T-helper 1 cell treated with Interleukin-12 subunit alpha and Interleukin-12 subunit beta and Interleukin-4 antibody, amounts not matched to agents 30 μg/mL and 1 μg/mL, for 36 hours (primary cell): ENCODE measurements at regions not wholly inside any gene's neighbourhood (a gene's known extent, or its start where the extent isn't known, plus 50 kb on each side); places are given as distances from the start of the nearest gene placed in this dataset.

Source experiments
- H3K27ac Mint-ChIP-seq: one replicate; pipeline ENCODE4 v1.8.0; 2021; ENCODE audit warnings: mild to moderate bottlenecking, mixed read lengths
- H3K27me3 Mint-ChIP-seq: one replicate; pipeline ENCODE4 v1.8.0; 2021; ENCODE audit warnings: low read depth, mixed read lengths
- H3K36me3 Mint-ChIP-seq: one replicate; pipeline ENCODE4 v1.8.0; 2021; ENCODE audit warnings: low read depth, mixed read lengths
- H3K4me1 Mint-ChIP-seq: one replicate; pipeline ENCODE4 v1.8.0; 2021; ENCODE audit warnings: low read depth, mixed read lengths
- H3K4me3 Mint-ChIP-seq: one replicate; pipeline ENCODE4 v1.8.0; 2021; ENCODE audit warnings: mild to moderate bottlenecking, moderate library complexity, mixed read lengths
- H3K9me3 Mint-ChIP-seq: one replicate; pipeline ENCODE4 v1.8.0; 2021; ENCODE audit warnings: mixed read lengths

- Mint-ChIP-seq H3K27ac (no peak overlapping the region), H3K36me3 (no peaks in the 10 kb centered on the region), H3K4me3 (no peak overlapping the region), H3K27me3 (peaks cover 3% of the 10 kb centered on the region), H3K9me3 (no peaks in the 10 kb centered on the region), H3K4me1 (no peaks in the 10 kb centered on the region)
These were observed 108.0 kb upstream of the HABP2 start for GRCh38 chr10:113444766-113445365.

GRCh38 chr10:113445736-113446135 is 107.1 kb upstream of the HABP2 start:
- H3K4me1 Mint-ChIP-seq = no peaks in the 10 kb centered on the region
- H3K4me3 Mint-ChIP-seq = no peak overlapping the region
- no peaks in the 10 kb centered on the region for H3K9me3 Mint-ChIP-seq
- no peak overlapping the region for H3K27ac Mint-ChIP-seq
- H3K27me3 Mint-ChIP-seq = peaks cover 8% of the 10 kb centered on the region
- no peaks in the 10 kb centered on the region for H3K36me3 Mint-ChIP-seq

GRCh38 chr10:113446739-113447138 is 106.1 kb upstream of the HABP2 start:
- Mint-ChIP-seq H3K4me1 (no peaks in the 10 kb centered on the region), H3K9me3 (no peaks in the 10 kb centered on the region), H3K27me3 (peaks cover 12% of the 10 kb centered on the region), H3K27ac (no peak overlapping the region), H3K4me3 (no peak overlapping the region), H3K36me3 (no peaks in the 10 kb centered on the region)

- Mint-ChIP-seq H3K27me3 (peaks cover 12% of the 10 kb centered on the region), H3K4me3 (no peak overlapping the region), H3K27ac (no peak overlapping the region), H3K36me3 (no peaks in the 10 kb centered on the region), H3K4me1 (no peaks in the 10 kb centered on the region), H3K9me3 (no peaks in the 10 kb centered on the region)
These were observed 105.6 kb upstream of the HABP2 start for GRCh38 chr10:113447278-113447677.

- H3K36me3 Mint-ChIP-seq = no peaks in the 10 kb centered on the region
These were observed 103.7 kb upstream of the HABP2 start for GRCh38 chr10:113449006-113449695.

GRCh38 chr10:113450046-113450804 is 102.6 kb upstream of the HABP2 start:
- Mint-ChIP-seq H3K27ac (no peak overlapping the region), H3K4me1 (no peaks in the 10 kb centered on the region), H3K9me3 (no peaks in the 10 kb centered on the region), H3K36me3 (no peaks in the 10 kb centered on the region), H3K27me3 (peaks cover 12% of the 10 kb centered on the region), H3K4me3 (no peak overlapping the region)

More at GRCh38 chr10:113449006-113449695, 103.7 kb upstream of the HABP2 start:
- no peaks in the 10 kb centered on the region for H3K4me1 Mint-ChIP-seq
- no peak overlapping the region for H3K27ac Mint-ChIP-seq
- H3K27me3 Mint-ChIP-seq = peaks cover 12% of the 10 kb centered on the region
- H3K4me3 Mint-ChIP-seq = no peak overlapping the region
- no peaks in the 10 kb centered on the region for H3K9me3 Mint-ChIP-seq

- Mint-ChIP-seq H3K4me3 (no peak overlapping the region), H3K9me3 (no peaks in the 10 kb centered on the region), H3K27me3 (peaks cover 12% of the 10 kb centered on the region), H3K27ac (no peak overlapping the region), H3K4me1 (no peaks in the 10 kb centered on the region), H3K36me3 (no peaks in the 10 kb centered on the region)
These were observed 101.9 kb upstream of the HABP2 start for GRCh38 chr10:113450906-113451305.

- H3K27ac Mint-ChIP-seq = no peak overlapping the region
- H3K27me3 Mint-ChIP-seq = peaks cover 12% of the 10 kb centered on the region
- H3K4me3 Mint-ChIP-seq = no peak overlapping the region
- no peaks in the 10 kb centered on the region for H3K36me3 Mint-ChIP-seq
- no peaks in the 10 kb centered on the region for H3K9me3 Mint-ChIP-seq
- H3K4me1 Mint-ChIP-seq = no peaks in the 10 kb centered on the region
These were observed 100.6 kb upstream of the HABP2 start for GRCh38 chr10:113452146-113452845.

GRCh38 chr10:113453351-113453750 is 99.5 kb upstream of the HABP2 start:
- Mint-ChIP-seq H3K27ac (no peak overlapping the region), H3K4me3 (no peak overlapping the region), H3K27me3 (peaks cover 12% of the 10 kb centered on the region), H3K4me1 (no peaks in the 10 kb centered on the region), H3K9me3 (no peaks in the 10 kb centered on the region), H3K36me3 (no peaks in the 10 kb centered on the region)

GRCh38 chr10:113454341-113455061 is 98.4 kb upstream of the HABP2 start:
- Mint-ChIP-seq H3K36me3 (no peaks in the 10 kb centered on the region), H3K27me3 (peaks cover 9% of the 10 kb centered on the region), H3K9me3 (no peaks in the 10 kb centered on the region), H3K4me1 (no peaks in the 10 kb centered on the region), H3K4me3 (no peak overlapping the region), H3K27ac (no peak overlapping the region)

- H3K27ac Mint-ChIP-seq = no peak overlapping the region
- H3K27me3 Mint-ChIP-seq = peaks cover 3% of the 10 kb centered on the region
- no peaks in the 10 kb centered on the region for H3K9me3 Mint-ChIP-seq
- no peaks in the 10 kb centered on the region for H3K4me1 Mint-ChIP-seq
- no peaks in the 10 kb centered on the region for H3K36me3 Mint-ChIP-seq
- no peak overlapping the region for H3K4me3 Mint-ChIP-seq
These were observed 96.9 kb upstream of the HABP2 start for GRCh38 chr10:113455947-113456346.

- H3K27me3 Mint-ChIP-seq = peaks cover 9% of the 10 kb centered on the region
- H3K4me1 Mint-ChIP-seq = no peaks in the 10 kb centered on the region
- no peak overlapping the region for H3K27ac Mint-ChIP-seq
- H3K36me3 Mint-ChIP-seq = no peaks in the 10 kb centered on the region
- no peak overlapping the region for H3K4me3 Mint-ChIP-seq
- H3K9me3 Mint-ChIP-seq = no peaks in the 10 kb centered on the region
These were observed 96.1 kb upstream of the HABP2 start for GRCh38 chr10:113456741-113457140.

- H3K9me3 Mint-ChIP-seq = no peaks in the 10 kb centered on the region
- H3K27me3 Mint-ChIP-seq = peaks cover 9% of the 10 kb centered on the region
- H3K4me1 Mint-ChIP-seq = no peaks in the 10 kb centered on the region
- no peaks in the 10 kb centered on the region for H3K36me3 Mint-ChIP-seq
- no peak overlapping the region for H3K4me3 Mint-ChIP-seq
- H3K27ac Mint-ChIP-seq = no peak overlapping the region
These were observed 95.4 kb upstream of the HABP2 start for GRCh38 chr10:113457408-113457807.

- Mint-ChIP-seq H3K4me3 (no peak overlapping the region), H3K9me3 (no peaks in the 10 kb centered on the region), H3K27me3 (peaks cover 9% of the 10 kb centered on the region), H3K27ac (no peak overlapping the region), H3K4me1 (no peaks in the 10 kb centered on the region), H3K36me3 (no peaks in the 10 kb centered on the region)
These were observed 94.4 kb upstream of the HABP2 start for GRCh38 chr10:113458451-113458850.
